ENCODE measurements at regions not wholly inside any gene's neighbourhood (a gene's known extent, or its start where the extent isn't known, plus 50 kb on each side); places are given as distances from the start of the nearest gene placed in this dataset.
"Not testable (repeated sequence)": the region's sequence is repeated elsewhere in the genome, so short reads cannot be mapped to it uniquely, and the experiment has no call there.

DNA sequence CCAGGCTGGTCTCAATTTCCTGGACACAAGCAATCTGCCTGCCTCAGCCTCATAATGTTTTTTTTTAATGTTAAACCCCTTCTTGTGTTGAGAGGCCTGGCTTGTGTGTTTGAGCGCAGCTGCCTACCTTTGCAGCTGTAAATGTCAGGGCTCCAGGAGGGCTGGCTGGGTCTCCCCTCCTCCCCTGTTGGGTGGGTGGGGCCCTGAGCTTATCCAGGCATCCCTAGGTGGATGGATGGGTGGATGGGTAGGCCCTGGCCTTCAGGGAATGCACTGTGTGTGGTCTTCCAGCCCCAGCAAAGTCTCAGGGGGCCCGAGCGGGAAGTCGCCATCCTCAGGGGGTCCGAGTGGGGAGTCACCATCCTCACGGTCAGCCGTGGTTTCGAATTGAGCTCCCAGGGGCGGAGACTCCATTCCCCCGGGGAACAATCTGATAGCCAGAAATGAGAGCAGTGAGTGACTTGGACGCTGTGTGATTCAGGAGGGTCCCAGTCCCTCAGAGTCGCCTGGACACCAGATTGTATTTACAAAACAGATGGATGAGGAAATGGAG, 279.4 kb upstream of the PLGLB2 start:
- not testable (repeated sequence) for DNase-seq

DNA sequence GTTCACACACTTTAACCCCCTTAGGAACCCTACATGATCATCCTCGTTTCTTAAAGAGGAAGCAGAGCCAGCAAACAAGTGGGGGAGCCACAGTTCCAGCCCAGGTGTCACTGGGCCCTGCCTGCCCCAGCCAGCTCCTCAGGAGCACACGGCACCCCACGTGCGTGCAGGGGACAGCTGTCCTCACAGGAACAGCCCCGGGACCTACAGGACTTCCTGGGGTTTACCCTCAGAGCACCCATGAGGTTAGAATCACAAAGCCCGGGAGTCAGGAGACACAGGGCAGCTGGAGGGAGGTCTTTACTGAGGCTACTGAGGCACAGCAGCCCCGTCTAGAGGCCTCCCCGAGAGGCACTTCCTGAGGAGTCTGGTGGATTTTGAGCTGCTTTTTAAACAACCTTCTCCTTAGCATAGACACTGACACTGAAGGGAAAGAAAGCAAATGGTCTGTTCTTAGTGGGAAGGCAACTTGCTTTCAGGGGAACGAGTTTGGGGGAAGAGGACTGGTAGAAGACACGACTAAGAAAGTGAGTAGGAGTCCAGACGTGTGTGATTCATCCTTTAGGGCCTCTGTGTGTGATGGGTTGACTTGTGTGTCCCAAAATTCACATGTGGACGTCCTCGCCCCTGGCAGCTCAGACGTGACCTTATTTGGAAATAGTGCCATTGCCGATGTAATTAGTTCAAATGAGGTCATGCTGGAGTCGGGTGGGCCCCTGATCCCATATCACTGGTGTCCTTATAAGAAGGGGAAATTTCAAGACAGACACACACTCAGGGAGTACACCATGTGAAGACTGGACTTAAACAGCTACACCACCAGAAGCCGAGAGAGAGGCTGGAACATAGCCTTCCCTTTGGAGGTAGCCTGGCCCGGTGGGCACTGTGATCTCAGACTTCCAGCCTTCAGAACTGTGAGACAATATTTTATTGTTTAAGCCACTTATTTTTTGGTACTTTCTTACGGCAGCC, 278.4 kb upstream of the PLGLB2 start:
- peak; percentile 67 for DNase-seq

- DNase-seq: peak; percentile 74
Observed at GRCh38 chr2:87470381-87471380, 277.2 kb upstream of the PLGLB2 start.

GRCh38 chr2:87471478-87471877, 276.4 kb upstream of the PLGLB2 start:
- not testable (repeated sequence) for DNase-seq

DNA sequence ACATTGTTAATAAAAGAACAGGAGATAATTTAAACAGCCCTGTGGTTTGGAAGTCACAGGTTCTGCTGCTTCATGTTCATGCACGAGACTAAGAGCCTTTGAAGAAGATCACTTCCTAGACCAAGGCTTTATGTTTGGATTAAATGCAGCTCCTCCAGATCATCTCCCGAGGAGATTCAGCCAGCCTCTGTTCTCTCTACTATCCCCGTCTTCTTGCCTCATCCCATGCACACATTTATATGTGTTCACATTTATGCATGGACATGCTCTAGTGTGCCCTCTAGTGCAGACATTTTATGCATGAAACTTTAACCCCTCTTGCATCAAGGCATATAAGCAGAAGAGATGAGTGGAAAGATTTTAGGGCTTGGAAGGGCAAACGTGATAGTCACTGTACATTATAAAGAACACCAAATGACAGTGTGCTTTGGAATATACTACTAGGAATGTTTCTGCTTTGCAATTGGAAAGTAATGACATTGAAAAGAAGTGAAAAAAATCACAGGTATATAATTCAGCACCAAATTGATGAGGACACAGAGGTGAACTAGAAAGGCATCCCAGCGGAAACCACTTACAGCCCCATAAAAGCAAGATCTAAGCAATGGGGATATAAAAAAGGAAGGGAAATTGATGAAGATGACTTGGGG, 271.5 kb upstream of the PLGLB2 start:
- DNase-seq: not testable (repeated sequence)

DNA sequence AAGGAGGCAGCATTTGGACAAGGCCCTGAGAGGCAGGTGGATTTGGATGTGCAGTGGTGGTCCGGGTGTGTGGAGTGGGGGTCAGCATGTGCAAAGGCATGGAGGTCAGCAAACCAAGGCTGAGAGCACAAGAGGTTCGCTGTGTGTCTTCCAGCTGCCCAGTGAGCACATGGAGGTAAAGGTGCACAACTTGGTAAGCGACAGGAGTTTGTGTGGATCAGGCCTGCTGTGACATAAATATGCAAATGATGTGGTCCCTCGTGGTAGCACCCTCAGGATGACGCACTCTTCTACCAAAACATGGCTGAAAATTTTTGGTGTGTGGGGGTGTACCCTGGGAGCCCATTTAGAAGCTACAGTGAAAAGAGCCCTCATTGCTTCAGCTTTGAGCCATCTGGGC, 271.0 kb upstream of the PLGLB2 start:
- DNase-seq: peak; percentile 68

- DNase-seq: not testable (repeated sequence)
Observed at GRCh38 chr2:87477669-87478428, 270.0 kb upstream of the PLGLB2 start.

- not testable (repeated sequence) for DNase-seq
Observed at GRCh38 chr2:87478911-87479310, 269.0 kb upstream of the PLGLB2 start.

GRCh38 chr2:87483093-87483680, 264.7 kb upstream of the PLGLB2 start:
- DNase-seq: peak; percentile 43

DNA sequence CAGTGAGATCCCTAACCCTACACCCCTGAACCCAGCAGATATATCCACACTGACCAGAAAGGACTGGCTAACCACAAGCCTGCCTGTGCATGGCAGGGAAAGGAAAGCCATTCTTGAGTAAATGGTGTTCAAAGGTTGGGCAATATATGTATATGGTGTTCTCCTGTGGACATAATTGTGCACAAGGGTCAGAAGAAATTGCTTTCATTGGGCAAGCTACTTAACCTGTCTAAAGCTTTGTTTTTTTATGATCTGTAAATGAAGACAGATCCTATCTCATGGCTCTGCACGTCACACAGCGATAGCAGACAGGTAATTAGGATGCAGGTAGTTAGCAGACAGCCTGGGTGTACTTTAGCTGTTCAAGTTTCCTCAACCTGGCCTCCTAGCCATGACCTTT, 263.5 kb upstream of the PLGLB2 start:
- DNase-seq: not testable (repeated sequence)

DNA sequence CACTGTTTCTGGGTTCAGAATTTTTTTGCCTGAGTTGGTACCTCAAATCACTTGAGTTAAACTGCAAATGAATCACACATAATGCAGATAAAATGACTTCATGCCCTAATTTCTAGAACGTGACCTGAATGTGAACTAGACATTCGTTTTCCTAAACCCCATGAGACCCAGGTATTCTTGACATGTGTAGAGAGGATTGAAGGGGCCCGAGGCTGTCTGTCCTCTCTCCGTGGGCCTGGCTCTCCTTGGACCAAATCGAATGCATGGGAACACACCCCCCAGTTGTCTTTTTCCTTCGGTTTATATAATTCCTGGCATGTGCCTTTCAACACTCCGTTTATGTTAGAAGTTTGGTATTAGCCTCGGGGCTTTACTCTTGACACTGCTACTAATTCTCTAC, 262.4 kb upstream of the PLGLB2 start:
- not testable (repeated sequence) for DNase-seq

GRCh38 chr2:87485884-87486283, 262.0 kb upstream of the PLGLB2 start:
- DNase-seq: not testable (repeated sequence)

DNA sequence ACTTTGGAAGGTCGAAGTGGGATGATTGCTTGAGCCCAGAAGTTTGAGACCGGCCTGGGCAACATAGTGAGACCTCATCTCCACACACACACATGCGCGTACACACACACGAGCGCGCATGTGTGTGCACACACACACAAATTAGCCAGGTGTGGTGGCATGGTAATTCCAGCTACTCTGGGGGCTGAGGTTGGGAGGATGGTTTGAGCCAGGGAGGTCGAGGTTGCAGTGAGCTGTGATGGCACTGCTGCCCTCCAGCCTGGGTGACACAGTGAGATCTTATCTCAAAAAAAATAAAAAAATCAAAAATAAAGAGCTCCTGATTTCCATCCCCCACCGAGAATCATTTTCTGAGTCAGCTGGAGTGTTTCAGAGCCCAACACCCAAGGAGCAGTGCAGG, 261.5 kb upstream of the PLGLB2 start:
- DNase-seq: peak; percentile 43

DNA sequence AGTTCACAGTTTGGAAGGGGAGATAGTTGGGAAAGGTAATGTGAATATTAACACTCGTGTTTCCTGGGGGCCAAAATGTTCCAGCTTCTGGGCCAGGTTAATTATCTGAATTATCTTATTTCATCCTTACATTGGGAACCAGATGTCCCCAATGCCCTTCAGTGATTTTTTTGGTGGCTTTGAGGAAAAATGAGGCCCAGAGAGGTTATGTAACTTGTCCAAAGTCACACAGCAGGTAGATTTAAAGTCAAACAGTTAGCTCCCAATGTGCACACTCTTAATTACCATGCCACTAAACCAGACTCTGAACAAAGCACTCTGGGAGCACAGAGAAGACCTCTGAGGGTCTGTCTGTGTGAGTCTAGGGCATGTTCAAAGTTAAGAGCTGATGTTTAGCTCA, 259.9 kb upstream of the PLGLB2 start:
- not testable (repeated sequence) for DNase-seq

DNA sequence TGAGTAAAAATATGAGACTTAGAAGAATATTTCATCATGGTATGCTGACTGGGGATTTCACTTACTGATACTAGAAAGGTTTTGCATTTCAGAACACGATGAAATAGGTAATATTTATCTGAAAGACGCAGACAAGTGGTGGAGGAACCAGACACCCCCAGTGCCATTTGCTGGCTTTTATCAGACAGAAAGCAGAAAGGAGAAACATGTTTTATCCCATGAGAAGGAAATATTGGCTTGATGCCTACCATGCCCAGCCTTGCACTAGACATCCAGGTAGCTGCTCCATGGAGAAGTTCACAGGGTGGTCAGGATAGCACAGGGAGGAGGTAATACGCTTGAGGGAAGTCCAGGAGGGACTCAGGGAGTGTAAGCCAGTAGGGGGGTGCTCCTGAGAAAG, 258.9 kb upstream of the PLGLB2 start:
- DNase-seq: not testable (repeated sequence)

DNA sequence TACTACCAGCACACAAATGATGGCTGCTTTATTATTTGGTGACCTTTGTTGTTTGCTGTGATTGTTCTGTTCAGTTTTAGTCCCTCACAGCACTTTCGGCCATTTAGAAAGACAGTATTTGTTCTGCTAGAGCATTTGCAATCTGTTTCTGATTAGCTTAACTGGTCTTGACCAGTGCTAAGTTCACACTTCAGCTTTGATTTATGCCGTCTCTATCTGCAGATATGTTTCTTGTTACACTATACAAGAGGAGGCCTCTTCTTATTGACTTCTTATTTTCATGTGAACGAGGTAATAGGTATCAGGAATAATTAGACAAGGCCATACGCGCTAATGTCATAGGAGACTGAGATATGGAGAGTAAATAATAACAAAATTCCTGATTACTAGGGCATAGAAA, 253.0 kb upstream of the PLGLB2 start:
- not testable (repeated sequence) for DNase-seq

- DNase-seq: peak; percentile 1
Observed at GRCh38 chr2:87495455-87495854, 252.4 kb upstream of the PLGLB2 start.

- peak; percentile 22 for DNase-seq
Observed at GRCh38 chr2:87496036-87497006, 251.6 kb upstream of the PLGLB2 start.

DNA sequence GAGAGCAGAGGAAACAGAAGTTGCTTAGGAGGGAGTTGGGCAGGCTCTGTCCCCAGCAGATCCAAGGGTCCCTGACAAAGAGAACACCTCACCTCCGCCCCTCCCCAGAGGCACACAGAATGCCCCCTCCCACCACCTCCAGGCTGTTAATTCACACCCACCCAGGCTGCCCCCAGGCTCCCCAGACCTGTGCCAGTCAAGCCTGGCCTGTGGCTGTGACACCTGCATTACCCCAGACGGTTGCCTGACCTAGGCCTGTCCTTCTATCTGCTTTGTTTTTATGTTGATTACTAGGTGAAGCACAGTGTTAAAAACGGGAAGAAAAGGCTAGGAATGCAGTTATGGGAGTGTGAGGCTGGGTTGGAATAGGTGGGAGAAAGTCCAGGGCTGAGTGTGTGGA, 250.8 kb upstream of the PLGLB2 start:
- not testable (repeated sequence) for DNase-seq

- DNase-seq: not testable (repeated sequence)
Observed at GRCh38 chr2:87497700-87498099, 250.2 kb upstream of the PLGLB2 start.
